CD4-positive, alpha-beta T cell (primary cell): ENCODE measurements at regions not wholly inside any gene's neighbourhood (a gene's known extent, or its start where the extent isn't known, plus 50 kb on each side); places are given as distances from the start of the nearest gene placed in this dataset.

ENCODE experiments used
- ATAC-seq: fragments of 200-7000 bp; cut with Tn5 transposase; one replicate; pipeline ENCODE4 v1.10.0; 2022; ENCODE audit warnings: mild to moderate bottlenecking; ENCODE audit not compliant: poor library complexity
- CTCF ChIA-PET: fragments of 350-600 bp; sonication (Branson Sonifier 250); formaldehyde crosslinking; loops from one replicate; lab custom pipeline; 2021; ENCODE audit warnings: antibody characterized with exemption, inconsistent platforms; lab: Charles Lee
- POLR2A ChIA-PET: fragments of 350-600 bp; sonication (Branson Sonifier 250); formaldehyde crosslinking; loops from one replicate; lab custom pipeline; 2021; ENCODE audit warnings: antibody characterized with exemption, inconsistent platforms; lab: Charles Lee
- DNase-seq, 14 experiments: peaks; one replicate each; pipeline ENCODE4 v3.0.0-alpha.2; 2013 to 2020; ENCODE audit warnings: mixed read lengths in 2 of 14
- H3K27ac ChIP-seq, 2 donors: one replicate each; pipeline versions ENCODE4 v1.5.1 to v1.7.0; 2013; ENCODE audit warnings: low read length in 2 of 2, low read depth in 1 of 2, mild to moderate bottlenecking in 1 of 2
- H3K27me3 ChIP-seq, 2 experiments: 1 replicate in 1 of 2; 2 replicates in 1 of 2; pipeline versions ENCODE4 v1.6.1 to v1.7.0; 2013; ENCODE audit warnings: low read length in 2 of 2, control low read depth in 1 of 2, mild to moderate bottlenecking in 1 of 2, moderate library complexity in 1 of 2; ENCODE audit not compliant: insufficient read depth in 2 of 2, control insufficient read depth in 1 of 2
- H3K36me3 ChIP-seq: one replicate; pipeline ENCODE4 v1.6.1; 2013; ENCODE audit warnings: low read length, control low read depth; ENCODE audit not compliant: insufficient read depth
- H3K4me1 ChIP-seq: one replicate; pipeline ENCODE4 v1.6.1; 2013; ENCODE audit warnings: low read length, control low read depth; ENCODE audit not compliant: insufficient read depth
- H3K4me3 ChIP-seq: one replicate; pipeline ENCODE4 v1.5.1; 2013; ENCODE audit warnings: mild to moderate bottlenecking, low read length, moderate library complexity
- H3K9me3 ChIP-seq, 2 experiments: 1 replicate in 1 of 2; 2 replicates in 1 of 2; pipeline versions ENCODE4 v1.6.1 to v1.7.0; 2013; ENCODE audit warnings: low read length in 2 of 2, mild to moderate bottlenecking in 2 of 2, control low read depth in 1 of 2, moderate library complexity in 1 of 2; ENCODE audit not compliant: control insufficient read depth in 1 of 2, insufficient read depth in 1 of 2
- H3K27ac Mint-ChIP-seq: one replicate; pipeline ENCODE4 v1.8.0; 2020; ENCODE audit warnings: mixed read lengths
- H3K27me3 Mint-ChIP-seq: one replicate; pipeline ENCODE4 v1.8.0; 2021; ENCODE audit warnings: mixed read lengths
- H3K36me3 Mint-ChIP-seq: one replicate; pipeline ENCODE4 v1.8.0; 2021; ENCODE audit warnings: low read depth, mixed read lengths
- H3K4me1 Mint-ChIP-seq: one replicate; pipeline ENCODE4 v1.8.0; 2021; ENCODE audit warnings: low read depth, mixed read lengths
- H3K4me3 Mint-ChIP-seq: one replicate; pipeline ENCODE4 v1.8.0; 2020; ENCODE audit warnings: mild to moderate bottlenecking, mixed read lengths
- H3K9me3 Mint-ChIP-seq: one replicate; pipeline ENCODE4 v1.8.0; 2020; ENCODE audit warnings: mixed read lengths
- CTCF ChIP-seq: fragments of 200-600 bp; IDR thresholded peaks from one replicate; pipeline ENCODE4 v1.8.0; 2022; ENCODE audit warnings: antibody characterized with exemption, mild to moderate bottlenecking
- intact Hi-C, 2 experiments: fragments of 100-400 bp; cut with DNase I in 1 of 2; cut with micrococcal nuclease in 1 of 2; formaldehyde crosslinking; loops; one replicate each; pipeline versions ENCODE4 v1.15.1 to v1.9.0; 2023 to 2025; cut with DNase I, micrococcal nuclease

- Histone ChIP-seq H3K4me1 (peaks cover 3% of the 10 kb centered on the region), H3K4me3 (no peak overlapping the region), H3K36me3 (no peaks in the 10 kb centered on the region), H3K27me3 (no peaks in the 10 kb centered on the region), H3K27ac (no peak overlapping the region), H3K9me3 (peaks cover 0 to 5% of the 10 kb centered on the region in 2 experiments)
- no peaks in the 10 kb centered on the region for H3K4me1 Mint-ChIP-seq
- CTCF ChIA-PET = no interaction called here
- no peaks in the 10 kb centered on the region for H3K27me3 Mint-ChIP-seq
- H3K4me3 Mint-ChIP-seq = no peak overlapping the region
- H3K36me3 Mint-ChIP-seq = no peaks in the 10 kb centered on the region
- no peak overlapping the region for H3K27ac Mint-ChIP-seq
- no peak for ATAC-seq
- intact Hi-C loops = no loop called here
- no peak for TF ChIP-seq CTCF
- H3K9me3 Mint-ChIP-seq = no peaks in the 10 kb centered on the region
- no peak for DNase-seq
- POLR2A ChIA-PET = interaction anchor here (0.8 kb wide), 1 partner anchor 22 kb away, joined by 4 read pairs; no protein-coding TSS in a partner anchor
Observed at GRCh38 chr1:5410652-5411051, 581.6 kb downstream of the NPHP4 start.

- ChIA-PET POLR2A (no interaction called here), CTCF (no interaction called here)
- no peak for DNase-seq
- Histone ChIP-seq H3K9me3 (peaks cover 0 to 11% of the 10 kb centered on the region in 2 experiments), H3K27me3 (no peaks in the 10 kb centered on the region), H3K36me3 (no peaks in the 10 kb centered on the region), H3K4me3 (no peak overlapping the region), H3K27ac (no peak overlapping the region), H3K4me1 (peaks cover 6% of the 10 kb centered on the region)
- Mint-ChIP-seq H3K9me3 (no peaks in the 10 kb centered on the region), H3K36me3 (no peaks in the 10 kb centered on the region), H3K4me1 (no peaks in the 10 kb centered on the region), H3K4me3 (no peak overlapping the region), H3K27ac (no peak overlapping the region), H3K27me3 (no peaks in the 10 kb centered on the region)
- TF ChIP-seq CTCF = no peak
- intact Hi-C loops = no loop called here
- ATAC-seq = no peak
Observed at GRCh38 chr1:5408401-5408800, 583.8 kb downstream of the NPHP4 start.

- POLR2A ChIA-PET = no interaction called here
- DNase-seq (no peak), ATAC-seq (no peak)
- Histone ChIP-seq H3K4me3 (no peak overlapping the region), H3K36me3 (no peaks in the 10 kb centered on the region), H3K9me3 (peaks cover 0 to 11% of the 10 kb centered on the region in 2 experiments), H3K27ac (no peak overlapping the region), H3K27me3 (no peaks in the 10 kb centered on the region), H3K4me1 (peaks cover 3% of the 10 kb centered on the region)
- Mint-ChIP-seq H3K27ac (no peak overlapping the region), H3K9me3 (no peaks in the 10 kb centered on the region), H3K4me1 (no peaks in the 10 kb centered on the region), H3K4me3 (no peak overlapping the region), H3K36me3 (no peaks in the 10 kb centered on the region), H3K27me3 (no peaks in the 10 kb centered on the region)
- intact Hi-C loops = no loop called here
- no peak for TF ChIP-seq CTCF
- CTCF ChIA-PET = no interaction called here
Observed at GRCh38 chr1:5405263-5405662, 587.0 kb downstream of the NPHP4 start.
